ENCODE measurements at regions not wholly inside any gene's neighbourhood (a gene's known extent, or its start where the extent isn't known, plus 50 kb on each side); places are given as distances from the start of the nearest gene placed in this dataset.

DNA sequence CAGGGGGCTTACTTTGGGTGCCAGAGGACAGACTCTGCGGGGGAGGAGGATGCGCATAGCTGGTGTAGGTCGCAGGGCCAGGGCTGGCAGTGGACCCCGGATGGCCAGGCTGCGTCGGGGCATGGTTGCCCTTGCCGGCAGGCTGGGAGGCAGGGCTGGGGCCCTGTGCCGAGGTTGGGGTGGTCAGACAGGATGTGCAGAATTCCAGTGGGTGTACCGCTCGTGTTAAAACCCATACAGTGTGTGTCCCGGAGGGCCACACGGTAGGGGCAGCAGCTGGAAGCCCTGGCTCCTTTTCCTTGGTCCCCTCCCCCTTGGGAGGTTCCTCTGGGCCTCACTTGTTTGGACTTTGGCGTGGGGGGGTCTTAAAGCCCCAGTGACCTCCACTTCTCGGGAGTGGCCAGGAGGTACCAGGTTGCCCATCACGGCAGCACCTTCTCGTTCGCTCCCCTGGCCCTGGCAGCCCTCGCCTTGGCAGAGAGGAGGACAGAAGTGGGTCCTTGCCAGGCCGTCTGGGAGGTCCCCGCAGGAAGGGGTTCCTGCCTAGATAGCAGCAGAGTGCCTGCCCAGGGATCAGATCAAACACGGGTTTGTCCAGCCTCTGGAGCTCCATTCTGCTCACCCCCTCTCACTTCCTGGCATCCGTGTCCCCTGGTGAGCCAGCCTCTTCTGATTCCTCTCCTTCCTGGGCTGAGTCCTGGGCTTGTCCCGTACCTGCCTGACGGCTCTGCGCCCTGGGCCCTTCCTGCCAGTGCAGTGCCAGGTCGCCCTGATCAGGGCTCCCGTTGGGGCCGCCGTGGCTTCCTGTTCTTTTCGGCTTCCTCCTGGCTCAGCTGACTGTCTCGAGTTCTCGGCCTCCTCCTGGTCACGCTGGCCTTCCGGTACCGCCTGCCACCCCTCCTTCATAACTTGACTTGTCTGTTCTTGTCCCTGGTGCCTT lies 56.7 kb upstream of the HGFAC start:
- no peaks in the 10 kb centered on the region for H3K27me3 ChIP-seq
- H3K4me1 ChIP-seq, result peaks cover 4 to 17% of the 10 kb centered on the region in 2 donors
- H3K27ac ChIP-seq, result peak overlapping the region; percentile 27 to 41
- H3K4me3 ChIP-seq, result peak overlapping the region in 1 of 2 donors; percentile 31
- H3K36me3 ChIP-seq, result no peaks in the 10 kb centered on the region
- no peaks in the 10 kb centered on the region for H3K9me3 ChIP-seq
- intact Hi-C loops (cut with DNase I), result no loop called here
- TF ChIP-seq, protein P1, sequence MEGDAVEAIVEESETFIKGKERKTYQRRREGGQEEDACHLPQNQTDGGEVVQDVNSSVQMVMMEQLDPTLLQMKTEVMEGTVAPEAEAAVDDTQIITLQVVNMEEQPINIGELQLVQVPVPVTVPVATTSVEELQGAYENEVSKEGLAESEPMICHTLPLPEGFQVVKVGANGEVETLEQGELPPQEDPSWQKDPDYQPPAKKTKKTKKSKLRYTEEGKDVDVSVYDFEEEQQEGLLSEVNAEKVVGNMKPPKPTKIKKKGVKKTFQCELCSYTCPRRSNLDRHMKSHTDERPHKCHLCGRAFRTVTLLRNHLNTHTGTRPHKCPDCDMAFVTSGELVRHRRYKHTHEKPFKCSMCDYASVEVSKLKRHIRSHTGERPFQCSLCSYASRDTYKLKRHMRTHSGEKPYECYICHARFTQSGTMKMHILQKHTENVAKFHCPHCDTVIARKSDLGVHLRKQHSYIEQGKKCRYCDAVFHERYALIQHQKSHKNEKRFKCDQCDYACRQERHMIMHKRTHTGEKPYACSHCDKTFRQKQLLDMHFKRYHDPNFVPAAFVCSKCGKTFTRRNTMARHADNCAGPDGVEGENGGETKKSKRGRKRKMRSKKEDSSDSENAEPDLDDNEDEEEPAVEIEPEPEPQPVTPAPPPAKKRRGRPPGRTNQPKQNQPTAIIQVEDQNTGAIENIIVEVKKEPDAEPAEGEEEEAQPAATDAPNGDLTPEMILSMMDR (IDR thresholded peaks at IDR 0.05), result no peak
- DNase-seq (ENCODE audit: low spot score in 2 of 2), result no peak

DNA sequence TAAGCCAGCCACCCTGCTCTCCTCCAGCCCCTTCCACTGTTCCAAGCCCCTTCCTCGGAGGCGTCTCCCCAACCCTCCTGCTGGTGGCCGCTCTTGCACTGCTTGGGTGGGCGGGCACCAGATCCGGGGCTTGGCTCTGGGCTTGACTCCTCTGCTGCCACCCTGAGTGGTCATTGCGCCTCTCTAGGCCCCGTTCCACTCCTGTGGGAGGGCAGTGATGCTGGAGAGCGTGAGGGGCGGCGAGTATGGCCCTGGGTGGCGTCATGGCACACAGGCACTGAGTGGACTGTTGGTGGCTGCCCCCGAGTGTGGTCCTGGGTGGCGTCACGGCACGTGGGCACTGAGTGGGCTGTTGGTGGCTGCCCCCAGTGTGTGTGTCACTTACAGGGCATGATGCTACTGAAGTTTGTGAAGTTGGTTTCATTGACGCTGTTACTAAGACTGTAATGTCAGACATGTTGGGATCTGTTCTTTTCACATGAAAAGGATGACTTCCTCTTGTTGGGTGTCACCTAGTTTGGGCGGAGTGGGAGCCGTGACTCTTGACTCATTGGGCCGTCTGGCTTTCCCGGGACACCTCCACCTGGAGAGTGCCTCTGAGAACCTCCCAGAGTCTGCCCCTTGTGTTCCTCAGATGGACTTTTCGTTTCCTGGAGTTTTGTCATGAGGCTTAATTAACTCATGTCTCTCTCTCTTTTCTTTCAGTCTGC lies 55.9 kb upstream of the HGFAC start:
- Histone ChIP-seq H3K9me3 (no peaks in the 10 kb centered on the region), H3K27me3 (no peaks in the 10 kb centered on the region), H3K36me3 (no peaks in the 10 kb centered on the region), H3K4me1 (peaks cover 4 to 17% of the 10 kb centered on the region in 2 donors), H3K4me3 (no peak overlapping the region), H3K27ac (peak overlapping the region; percentile 27 to 41)
- intact Hi-C loops (cut with DNase I), result no loop called here
- TF ChIP-seq, protein P1 (IDR thresholded peaks at IDR 0.05), result no peak
- DNase-seq (ENCODE audit: low spot score in 2 of 2), result no peak

DNA sequence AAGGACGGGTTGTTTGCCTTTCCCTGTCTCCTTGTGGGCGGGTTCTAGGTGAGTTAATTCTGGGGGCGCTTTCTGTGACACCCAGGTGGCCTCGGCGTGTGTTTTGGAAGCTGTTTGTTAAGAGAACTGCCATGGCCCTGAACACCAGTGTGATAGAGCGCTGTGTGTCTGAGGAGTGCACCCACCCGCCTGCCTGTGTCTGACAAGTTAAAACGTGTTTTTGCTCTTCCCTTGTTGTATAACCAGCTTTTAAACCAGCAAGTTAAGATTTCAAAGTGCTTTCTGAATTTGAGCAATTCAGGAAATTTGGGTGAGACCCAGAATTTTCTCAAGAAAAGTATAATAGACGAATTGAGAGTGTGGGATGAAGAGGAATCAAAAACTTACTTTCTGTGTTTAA lies 55.2 kb upstream of the HGFAC start:
- no peaks in the 10 kb centered on the region for H3K36me3 ChIP-seq
- H3K4me3 ChIP-seq, result no peak overlapping the region
- intact Hi-C loops (cut with DNase I), result no loop called here
- H3K27ac ChIP-seq, result no peak overlapping the region
- no peaks in the 10 kb centered on the region for H3K27me3 ChIP-seq
- no peak for DNase-seq (ENCODE audit: low spot score in 2 of 2)
- TF ChIP-seq, protein P1 (IDR thresholded peaks at IDR 0.05), result no peak
- H3K9me3 ChIP-seq, result no peaks in the 10 kb centered on the region
- peaks cover 4 to 17% of the 10 kb centered on the region in 2 donors for H3K4me1 ChIP-seq

DNA sequence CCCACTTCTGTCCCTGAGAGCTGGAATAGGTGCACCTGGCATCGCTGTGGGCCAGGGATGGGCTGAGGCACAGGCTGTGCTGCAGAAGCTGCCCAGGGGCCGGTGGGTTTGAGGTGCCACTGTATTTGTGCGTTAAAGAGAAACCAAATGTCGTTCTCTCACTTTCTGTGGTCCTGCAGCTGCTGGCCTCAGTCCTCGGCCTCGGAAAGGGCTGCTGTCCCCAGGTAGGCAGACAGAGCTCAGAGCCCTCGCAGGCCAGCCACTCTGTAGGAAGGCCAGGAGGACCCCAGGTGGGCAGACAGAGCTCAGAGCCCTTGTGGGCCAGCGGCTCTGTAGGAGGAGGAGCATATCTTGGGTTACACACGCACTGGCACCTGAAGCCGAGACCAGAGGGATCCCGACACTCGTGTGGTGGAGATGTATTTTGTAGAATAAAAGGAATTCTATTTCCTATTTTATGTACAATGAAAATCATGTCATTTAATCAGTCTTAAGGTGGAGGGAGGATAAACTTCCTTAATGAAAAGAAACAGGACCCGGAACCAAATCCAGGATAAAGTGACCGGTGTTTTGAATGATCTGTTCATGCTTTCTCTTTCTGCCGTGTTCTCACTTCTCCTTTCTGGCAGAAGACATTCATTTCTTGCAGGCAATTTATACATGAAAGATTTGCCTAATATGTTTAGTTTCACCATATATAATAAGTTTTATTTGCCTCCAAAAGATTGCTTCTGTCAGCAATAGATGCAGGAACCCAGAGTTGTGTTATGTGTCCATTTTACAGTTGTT lies 54.4 kb upstream of the HGFAC start:
- DNase-seq (ENCODE audit: low spot score in 2 of 2), result no peak
- TF ChIP-seq, protein P1 (IDR thresholded peaks at IDR 0.05), result no peak
- no peaks in the 10 kb centered on the region for H3K36me3 ChIP-seq
- H3K27me3 ChIP-seq, result no peaks in the 10 kb centered on the region
- no peaks in the 10 kb centered on the region for H3K9me3 ChIP-seq
- peak overlapping the region; percentile 41 to 61 for H3K4me3 ChIP-seq
- H3K4me1 ChIP-seq, result peaks cover 4 to 17% of the 10 kb centered on the region in 2 donors
- peak overlapping the region; percentile 86 to 89 for H3K27ac ChIP-seq
- intact Hi-C loops (cut with DNase I), result loop anchor here (1.0 kb wide), 1 partner anchor 90 kb away; no protein-coding TSS in a partner anchor

DNA sequence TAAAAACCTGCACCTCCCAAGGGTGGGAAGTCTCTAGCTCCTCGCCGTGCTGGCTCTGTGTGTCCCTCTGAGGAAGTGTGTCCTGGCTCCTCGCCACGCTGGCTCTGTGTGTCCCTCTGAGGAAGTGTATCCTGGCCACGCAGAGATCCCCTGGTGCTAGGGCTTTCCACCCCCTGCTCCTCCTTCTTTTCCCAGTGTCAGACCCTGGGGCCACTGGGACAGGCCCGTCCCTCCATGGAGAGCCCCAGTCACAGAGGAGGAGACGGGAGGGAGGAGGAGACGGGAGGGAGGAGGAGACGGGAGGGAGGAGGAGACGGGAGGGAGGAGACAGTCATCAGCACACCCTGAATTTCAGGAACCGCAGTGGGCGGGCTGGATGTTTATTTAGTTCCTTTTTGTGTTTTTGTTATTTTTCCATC lies 53.8 kb upstream of the HGFAC start:
- H3K36me3 ChIP-seq, result no peaks in the 10 kb centered on the region
- peak overlapping the region; percentile 41 to 61 for H3K4me3 ChIP-seq
- peaks cover 4 to 17% of the 10 kb centered on the region in 2 donors for H3K4me1 ChIP-seq
- peak overlapping the region; percentile 86 to 89 for H3K27ac ChIP-seq
- intact Hi-C loops (cut with DNase I), result loop anchor here (1.0 kb wide), 1 partner anchor 89 kb away; no protein-coding TSS in a partner anchor
- DNase-seq (ENCODE audit: low spot score in 2 of 2), result peak; percentile 77 to 92
- H3K9me3 ChIP-seq, result no peaks in the 10 kb centered on the region
- TF ChIP-seq, protein P1 (IDR thresholded peaks at IDR 0.05), result no peak
- H3K27me3 ChIP-seq, result no peaks in the 10 kb centered on the region
